Spleen (tissue), 3 donors: ENCODE measurements at regions not wholly inside any gene's neighbourhood (a gene's known extent, or its start where the extent isn't known, plus 50 kb on each side); places are given as distances from the start of the nearest gene placed in this dataset.

Experiments used
- POLR2A ChIP-seq, 3 donors: fragments of 450-650 bp; IDR thresholded peaks; one replicate each; pipeline ENCODE4 v1.5.1; 2017; ENCODE audit warnings: antibody characterized with exemption in 3 of 3, mild to moderate bottlenecking in 1 of 3
- POLR2AphosphoS5 ChIP-seq, 3 donors: sonication (generic); formaldehyde crosslinking; IDR thresholded peaks; one replicate each; pipeline ENCODE4 v1.5.1; 2017; ENCODE audit warnings: antibody characterized with exemption in 3 of 3

GRCh38 chr3:4898454-4899313 lies 80.6 kb upstream of the BHLHE40 start:
- TF ChIP-seq POLR2AphosphoS5 (IDR thresholded peaks at IDR 0.05) (no peak), POLR2A (IDR thresholded peaks at IDR 0.05) (no peak)
